ENCODE measurements at regions not wholly inside any gene's neighbourhood (a gene's known extent, or its start where the extent isn't known, plus 50 kb on each side); places are given as distances from the start of the nearest gene placed in this dataset.
"Not testable (repeated sequence)": the region's sequence is repeated elsewhere in the genome, so short reads cannot be mapped to it uniquely, and the experiment has no call there.

- DNase-seq (ENCODE audit: low read depth); H3K4me3 ChIP-seq (ENCODE audit: low read length): not testable (repeated sequence)
These were observed 528.6 kb downstream of the TP53TG3F start for GRCh38 chr16:33988012-33988411.

GRCh38 chr16:33990488-33990887 lies 531.1 kb downstream of the TP53TG3F start:
- not testable (repeated sequence) for DNase-seq (ENCODE audit: low read depth); H3K4me3 ChIP-seq (ENCODE audit: low read length)

- not testable (repeated sequence) for DNase-seq (ENCODE audit: low read depth); H3K4me3 ChIP-seq (ENCODE audit: low read length)
These were observed 533.2 kb downstream of the TP53TG3F start for GRCh38 chr16:33992513-33993177.

- not testable (repeated sequence) for H3K4me3 ChIP-seq (ENCODE audit: low read length); DNase-seq (ENCODE audit: low read depth)
These were observed 534.8 kb downstream of the TP53TG3F start for GRCh38 chr16:33994207-33994606.

GRCh38 chr16:33995821-33996372 lies 536.5 kb downstream of the TP53TG3F start:
- H3K4me3 ChIP-seq (ENCODE audit: low read length); DNase-seq (ENCODE audit: low read depth): not testable (repeated sequence)

- not testable (repeated sequence) for DNase-seq (ENCODE audit: low read depth); H3K4me3 ChIP-seq (ENCODE audit: low read length)
These were observed 541.8 kb downstream of the TP53TG3F start for GRCh38 chr16:34001184-34001583.

- not testable (repeated sequence) for DNase-seq (ENCODE audit: low read depth); H3K4me3 ChIP-seq (ENCODE audit: low read length)
These were observed 542.5 kb downstream of the TP53TG3F start for GRCh38 chr16:34001961-34002360.

GRCh38 chr16:34014841-34015820 lies 555.7 kb downstream of the TP53TG3F start:
- not testable (repeated sequence) for H3K4me3 ChIP-seq (ENCODE audit: low read length); DNase-seq (ENCODE audit: low read depth)

GRCh38 chr16:34018277-34018676 lies 558.9 kb downstream of the TP53TG3F start:
- not testable (repeated sequence) for DNase-seq (ENCODE audit: low read depth); H3K4me3 ChIP-seq (ENCODE audit: low read length)

GRCh38 chr16:34050787-34051320 lies 591.4 kb downstream of the TP53TG3F start:
- DNase-seq (ENCODE audit: low read depth) = no peak
- TF ChIP-seq CTCF (conservative IDR thresholded peaks at IDR 0.05; ENCODE audit: low read depth, low read length) = no peak
- no peak overlapping the region for H3K4me3 ChIP-seq (ENCODE audit: low read length)

GRCh38 chr16:34054137-34054536 lies 594.7 kb downstream of the TP53TG3F start:
- DNase-seq (ENCODE audit: low read depth) = no peak
- H3K4me3 ChIP-seq (ENCODE audit: low read length) = no peak overlapping the region
- TF ChIP-seq CTCF (conservative IDR thresholded peaks at IDR 0.05; ENCODE audit: low read depth, low read length) = no peak

- TF ChIP-seq CTCF (conservative IDR thresholded peaks at IDR 0.05; ENCODE audit: low read depth, low read length) = no peak
- DNase-seq (ENCODE audit: low read depth) = no peak
- no peak overlapping the region for H3K4me3 ChIP-seq (ENCODE audit: low read length)
These were observed 595.6 kb downstream of the TP53TG3F start for GRCh38 chr16:34054969-34055368.

GRCh38 chr16:34062620-34063253 lies 603.3 kb downstream of the TP53TG3F start:
- not testable (repeated sequence) for DNase-seq (ENCODE audit: low read depth); H3K4me3 ChIP-seq (ENCODE audit: low read length)

- not testable (repeated sequence) for H3K4me3 ChIP-seq (ENCODE audit: low read length); DNase-seq (ENCODE audit: low read depth)
These were observed 604.2 kb downstream of the TP53TG3F start for GRCh38 chr16:34063498-34064157.

Data from retinal pigment epithelial cell (primary cell).